Fibroblast of skin of abdomen (primary cell): ENCODE measurements at regions not wholly inside any gene's neighbourhood (a gene's known extent, or its start where the extent isn't known, plus 50 kb on each side); places are given as distances from the start of the nearest gene placed in this dataset.
A peak's percentile ranks its signal among the peaks of the same experiment; 100 is the strongest.

Experiments used
- DNase-seq: peaks from one replicate; pipeline ENCODE4 v3.0.0-alpha.2; 2013

- no peak for DNase-seq
Observed at GRCh38 chr10:128912568-128913311, 554.3 kb upstream of the MGMT start.

- no peak for DNase-seq
Observed at GRCh38 chr10:128914681-128915080, 552.4 kb upstream of the MGMT start.

- no peak for DNase-seq
Observed at GRCh38 chr10:128915630-128916029, 551.4 kb upstream of the MGMT start.

GRCh38 chr10:128916383-128916782 is 550.7 kb upstream of the MGMT start:
- no peak for DNase-seq

- no peak for DNase-seq
Observed at GRCh38 chr10:128921389-128922022, 545.5 kb upstream of the MGMT start.

GRCh38 chr10:128922172-128922571 is 544.9 kb upstream of the MGMT start:
- DNase-seq: no peak

- DNase-seq: no peak
Observed at GRCh38 chr10:128922619-128923196, 544.3 kb upstream of the MGMT start.

GRCh38 chr10:128924918-128925317 is 542.1 kb upstream of the MGMT start:
- no peak for DNase-seq

- no peak for DNase-seq
Observed at GRCh38 chr10:128926711-128927110, 540.3 kb upstream of the MGMT start.

- no peak for DNase-seq
Observed at GRCh38 chr10:128927497-128928161, 539.4 kb upstream of the MGMT start.

- DNase-seq: no peak
Observed at GRCh38 chr10:128928231-128928836, 538.7 kb upstream of the MGMT start.

- peak; percentile 32 for DNase-seq
Observed at GRCh38 chr10:128929131-128929530, 537.9 kb upstream of the MGMT start.

GRCh38 chr10:128929767-128930166 is 537.3 kb upstream of the MGMT start:
- DNase-seq: peak; percentile 6

GRCh38 chr10:128930515-128930914 is 536.5 kb upstream of the MGMT start:
- no peak for DNase-seq

GRCh38 chr10:128932071-128932820 is 534.8 kb upstream of the MGMT start:
- DNase-seq: no peak

- no peak for DNase-seq
Observed at GRCh38 chr10:128934492-128934891, 532.5 kb upstream of the MGMT start.

GRCh38 chr10:128936392-128936791 is 530.6 kb upstream of the MGMT start:
- DNase-seq: no peak

- DNase-seq: no peak
Observed at GRCh38 chr10:128938558-128938957, 528.5 kb upstream of the MGMT start.

GRCh38 chr10:128940081-128940480 is 527.0 kb upstream of the MGMT start:
- no peak for DNase-seq

- no peak for DNase-seq
Observed at GRCh38 chr10:128943111-128943510, 523.9 kb upstream of the MGMT start.

GRCh38 chr10:128945398-128945797 is 521.6 kb upstream of the MGMT start:
- DNase-seq: no peak
